Activated naive CD4-positive, alpha-beta T cell treated with anti-CD3 and anti-CD28 coated beads, Interleukin-2, amount 10 ng/mL, durations not matched to agents 7 days and 5 days (primary cell): ENCODE measurements at regions not wholly inside any gene's neighbourhood (a gene's known extent, or its start where the extent isn't known, plus 50 kb on each side); places are given as distances from the start of the nearest gene placed in this dataset.

Experiments
- CTCF ChIA-PET: fragments of 350-600 bp; sonication (Branson Sonifier 250); formaldehyde crosslinking; loops from one replicate; lab custom pipeline; 2021; ENCODE audit warnings: antibody characterized with exemption; lab: Charles Lee
- DNase-seq: peaks from one replicate; pipeline ENCODE4 v3.0.0-alpha.2; 2020
- H3K27ac Mint-ChIP-seq: one replicate; pipeline ENCODE4 v1.8.0; 2021; ENCODE audit warnings: mild to moderate bottlenecking, moderate library complexity, mixed read lengths
- H3K27me3 Mint-ChIP-seq: one replicate; pipeline ENCODE4 v1.8.0; 2021; ENCODE audit warnings: mild to moderate bottlenecking, mixed read lengths
- H3K36me3 Mint-ChIP-seq: one replicate; pipeline ENCODE4 v1.8.0; 2021; ENCODE audit warnings: mixed read lengths
- H3K4me1 Mint-ChIP-seq: one replicate; pipeline ENCODE4 v1.8.0; 2021; ENCODE audit warnings: mixed read lengths
- H3K4me3 Mint-ChIP-seq: one replicate; pipeline ENCODE4 v1.8.0; 2021; ENCODE audit warnings: mild to moderate bottlenecking, moderate library complexity, mixed read lengths
- H3K9me3 Mint-ChIP-seq: one replicate; pipeline ENCODE4 v1.8.0; 2021; ENCODE audit warnings: mixed read lengths

DNA sequence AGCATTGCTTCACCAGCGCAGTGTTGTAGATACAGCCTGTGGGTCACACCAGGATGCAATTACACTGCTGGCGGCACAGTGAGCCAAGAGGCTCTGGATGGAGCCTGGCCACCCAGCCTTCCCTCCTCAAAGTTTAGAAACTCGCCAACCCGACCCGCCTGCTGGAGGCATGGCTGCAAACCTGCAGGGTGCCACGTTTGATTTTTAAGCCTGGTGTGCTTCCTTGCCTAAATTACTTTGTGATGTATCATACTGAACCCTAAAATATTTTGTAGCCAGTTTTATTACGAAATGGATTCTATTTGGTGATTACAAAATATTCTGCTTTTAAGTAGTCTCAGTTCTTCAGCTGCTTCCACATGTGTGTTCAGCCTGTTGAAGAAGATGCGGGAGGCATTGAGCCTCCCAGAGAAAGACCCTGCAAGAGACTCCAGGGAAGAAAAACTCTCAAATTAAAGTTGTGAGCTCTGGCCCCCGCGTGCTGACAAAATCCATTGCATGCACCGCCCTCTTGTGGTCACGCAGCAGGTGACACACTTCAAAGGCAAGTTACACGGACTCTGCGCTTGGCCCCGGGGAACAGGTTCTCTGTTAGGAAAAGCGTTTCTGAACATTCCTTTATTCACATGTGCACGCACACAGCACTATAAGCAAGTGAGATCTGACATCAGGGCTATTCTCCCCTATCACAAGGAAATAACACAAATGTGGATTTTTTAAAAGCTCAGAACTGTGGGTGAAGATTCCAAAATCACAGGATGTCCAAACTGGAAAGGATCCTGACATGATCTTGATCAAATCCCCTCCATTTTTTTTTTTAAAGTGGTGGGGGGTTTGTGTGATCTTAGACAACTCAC is 63.0 kb upstream of the TWIST2 start:
- H3K36me3 Mint-ChIP-seq: no peaks in the 10 kb centered on the region
- peaks cover 11% of the 10 kb centered on the region for H3K27me3 Mint-ChIP-seq
- H3K9me3 Mint-ChIP-seq: no peaks in the 10 kb centered on the region
- H3K4me1 Mint-ChIP-seq: no peaks in the 10 kb centered on the region
- H3K27ac Mint-ChIP-seq: no peak overlapping the region
- peak; percentile 71 for DNase-seq
- CTCF ChIA-PET: interaction anchor here (0.6 to 2.5 kb wide), 16 partner anchors 13 to 1217 kb away, joined by 3 to 9 read pairs (median 4); no protein-coding TSS in a partner anchor
- no peak overlapping the region for H3K4me3 Mint-ChIP-seq

DNA sequence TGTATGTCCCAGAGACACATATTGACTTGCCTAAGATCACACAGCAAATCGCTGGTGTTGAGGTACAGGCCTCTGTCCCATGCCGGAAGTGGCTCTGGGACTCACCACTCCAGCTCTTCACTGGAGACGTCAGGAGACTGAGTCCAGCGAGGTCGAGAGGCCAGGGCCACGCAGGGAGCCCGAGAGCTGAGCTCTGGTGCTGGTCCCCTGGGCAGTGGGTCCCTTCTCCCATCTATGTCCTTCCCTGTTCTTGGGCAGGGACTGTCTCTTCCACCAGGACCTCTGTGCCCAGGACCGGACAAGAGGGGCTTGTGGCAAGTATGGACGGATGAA is 62.4 kb upstream of the TWIST2 start:
- Mint-ChIP-seq H3K4me1 (no peaks in the 10 kb centered on the region), H3K36me3 (no peaks in the 10 kb centered on the region), H3K9me3 (no peaks in the 10 kb centered on the region), H3K27me3 (peaks cover 11% of the 10 kb centered on the region), H3K27ac (no peak overlapping the region), H3K4me3 (no peak overlapping the region)
- no peak for DNase-seq
- CTCF ChIA-PET: interaction anchor here (0.6 to 2.5 kb wide), 13 partner anchors 14 to 530 kb away, joined by 3 to 9 read pairs (median 4); no protein-coding TSS in a partner anchor

DNA sequence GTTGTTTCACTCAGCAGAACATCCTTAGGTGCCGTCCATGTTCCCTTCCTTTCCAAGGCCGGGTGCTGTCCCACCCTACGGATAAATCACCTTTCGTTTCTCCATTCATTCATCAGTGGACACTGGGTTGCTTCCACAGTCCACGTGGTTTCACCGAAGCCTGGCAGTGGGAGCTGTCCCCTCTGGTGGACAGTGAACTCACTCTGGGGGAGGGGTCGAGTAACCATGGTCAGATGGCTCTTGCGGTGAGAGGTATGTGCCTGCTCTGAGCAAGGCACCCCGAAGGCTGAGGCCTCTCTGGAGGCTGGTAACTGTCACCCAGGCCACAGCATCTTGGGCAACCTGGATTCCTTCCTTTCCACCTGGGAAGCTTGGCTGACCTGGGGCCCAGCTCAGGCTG is 61.5 kb upstream of the TWIST2 start:
- Mint-ChIP-seq H3K4me1 (no peaks in the 10 kb centered on the region), H3K27ac (no peak overlapping the region), H3K36me3 (no peaks in the 10 kb centered on the region), H3K27me3 (peaks cover 11% of the 10 kb centered on the region), H3K9me3 (no peaks in the 10 kb centered on the region), H3K4me3 (no peak overlapping the region)
- DNase-seq: no peak
- CTCF ChIA-PET: interaction anchor here (0.6 to 2.5 kb wide), 3 partner anchors 65 to 425 kb away, joined by 3 to 9 read pairs (median 7); no protein-coding TSS in a partner anchor

DNA sequence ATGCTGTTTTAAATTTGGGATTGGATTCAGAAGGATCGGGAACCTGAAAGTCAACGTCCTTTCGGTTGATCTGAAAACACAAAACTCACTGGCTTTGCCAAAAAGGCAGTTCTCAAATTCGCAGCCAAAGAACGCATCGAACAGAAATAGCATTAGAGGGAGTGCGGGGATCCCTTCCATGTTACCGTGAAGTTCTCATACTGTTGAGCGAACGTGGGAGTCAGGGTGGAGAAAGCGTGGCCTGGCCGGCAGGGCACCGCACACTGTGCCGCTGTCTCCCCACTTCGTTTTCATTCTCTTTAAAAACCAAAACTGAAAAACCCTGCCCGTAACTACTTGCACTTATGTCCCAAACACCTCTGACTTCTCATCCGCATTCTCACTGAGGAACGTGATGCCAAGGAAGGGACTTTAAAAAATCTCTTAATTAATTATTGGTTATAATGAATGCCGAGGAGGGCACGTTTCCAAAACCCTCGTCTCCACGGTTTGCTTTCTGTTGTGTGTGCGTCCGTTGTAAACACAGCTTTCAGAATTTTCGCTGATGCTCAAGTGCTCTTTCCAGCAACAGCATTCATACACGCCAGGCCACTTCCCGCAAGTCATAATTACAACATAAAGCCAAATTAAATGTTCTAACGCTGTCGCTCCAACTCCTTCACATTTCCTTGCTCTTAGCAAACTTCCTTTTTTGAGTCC is 60.9 kb upstream of the TWIST2 start:
- Mint-ChIP-seq H3K27me3 (peaks cover 11% of the 10 kb centered on the region), H3K4me1 (no peaks in the 10 kb centered on the region), H3K4me3 (no peak overlapping the region), H3K36me3 (no peaks in the 10 kb centered on the region), H3K27ac (no peak overlapping the region), H3K9me3 (no peaks in the 10 kb centered on the region)
- DNase-seq: no peak
- CTCF ChIA-PET: interaction anchor here (2.5 kb wide), 1 partner anchor 273 kb away, joined by 7 read pairs; no protein-coding TSS in a partner anchor

DNA sequence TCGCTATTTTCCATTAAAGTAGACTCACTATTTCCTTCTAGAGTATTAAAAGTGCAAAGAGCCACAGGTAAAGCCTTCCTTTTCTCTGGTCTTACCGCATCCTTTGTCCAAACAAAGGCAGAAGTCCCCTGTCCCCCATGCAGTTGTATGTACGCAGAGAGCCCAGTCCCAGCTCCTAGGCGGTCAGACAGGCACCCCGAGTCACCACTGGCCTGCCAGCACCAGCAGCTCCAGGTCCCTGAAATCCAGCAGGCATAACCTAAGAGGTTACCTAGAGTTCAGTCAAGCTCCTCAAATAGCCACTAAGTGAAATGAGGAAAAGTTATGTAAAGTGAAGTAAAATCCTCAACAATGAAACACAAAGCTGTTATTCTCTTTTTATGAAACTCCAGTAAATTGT is 60.4 kb upstream of the TWIST2 start:
- no peak overlapping the region for H3K4me3 Mint-ChIP-seq
- H3K4me1 Mint-ChIP-seq: no peaks in the 10 kb centered on the region
- DNase-seq: no peak
- no peaks in the 10 kb centered on the region for H3K36me3 Mint-ChIP-seq
- CTCF ChIA-PET: interaction anchor here (0.9 kb wide), 1 partner anchor 68 kb away, joined by 3 read pairs; no protein-coding TSS in a partner anchor
- H3K9me3 Mint-ChIP-seq: no peaks in the 10 kb centered on the region
- no peak overlapping the region for H3K27ac Mint-ChIP-seq
- H3K27me3 Mint-ChIP-seq: peaks cover 11% of the 10 kb centered on the region

DNA sequence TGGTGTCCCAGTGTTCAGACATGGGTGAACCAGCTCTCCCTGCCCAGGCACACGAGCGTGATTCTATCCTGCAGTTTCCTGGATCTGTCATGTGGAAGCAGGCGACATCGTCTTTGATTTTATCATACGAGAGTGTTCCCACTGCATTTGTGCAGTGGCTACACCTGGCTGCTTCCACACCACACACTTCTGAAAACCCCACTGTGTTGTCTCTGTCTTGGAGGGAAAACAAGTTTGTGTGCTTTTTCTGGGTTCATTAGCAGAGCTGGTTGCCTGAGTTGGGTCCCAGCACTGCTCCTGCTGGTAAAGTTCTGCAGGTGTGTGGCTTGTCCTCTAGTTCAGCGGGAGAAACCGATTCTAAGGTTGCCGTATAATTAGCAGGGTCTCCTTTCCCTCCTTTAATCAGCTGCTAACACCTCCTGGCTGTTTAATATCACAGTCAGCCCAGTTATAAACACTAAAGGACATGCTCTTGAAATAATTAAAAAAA is 58.5 kb upstream of the TWIST2 start:
- H3K4me3 Mint-ChIP-seq: no peak overlapping the region
- no peaks in the 10 kb centered on the region for H3K9me3 Mint-ChIP-seq
- H3K36me3 Mint-ChIP-seq: no peaks in the 10 kb centered on the region
- no peak overlapping the region for H3K27ac Mint-ChIP-seq
- peaks cover 11% of the 10 kb centered on the region for H3K27me3 Mint-ChIP-seq
- CTCF ChIA-PET: no interaction called here
- no peaks in the 10 kb centered on the region for H3K4me1 Mint-ChIP-seq
- no peak for DNase-seq

DNA sequence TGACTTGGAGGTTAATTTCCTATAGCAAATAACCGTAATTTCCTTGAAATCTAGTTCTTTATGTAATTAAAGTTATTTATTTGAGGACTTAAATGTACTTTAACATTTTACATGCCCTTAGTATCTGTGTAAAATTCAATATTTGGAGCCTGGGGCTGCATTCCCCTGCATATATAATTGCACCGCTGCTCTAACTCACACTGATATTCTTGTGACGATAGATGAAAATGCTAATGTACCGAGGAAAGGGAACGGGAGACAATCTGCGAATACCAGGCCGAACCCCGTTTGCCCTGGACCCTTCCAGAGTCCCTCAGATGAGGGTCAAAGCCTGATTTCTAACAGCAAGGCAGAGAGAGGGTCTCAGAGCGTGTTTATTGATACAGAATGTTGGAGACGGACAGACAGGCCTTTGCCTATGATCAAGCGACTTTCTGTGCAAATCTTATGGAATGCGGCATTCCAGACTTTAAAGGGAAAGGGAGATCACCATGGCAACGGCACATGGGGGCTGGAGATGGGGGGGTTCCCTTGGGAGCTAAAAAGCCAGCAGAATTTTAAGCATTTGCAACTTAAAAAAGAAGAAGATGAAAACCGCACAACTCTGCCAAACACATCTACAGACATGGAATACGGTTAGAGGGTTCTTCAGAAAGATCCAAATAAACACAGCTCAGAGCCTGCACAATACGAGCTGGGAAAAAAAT is 57.6 kb upstream of the TWIST2 start:
- Mint-ChIP-seq H3K27me3 (peaks cover 11% of the 10 kb centered on the region), H3K4me1 (no peaks in the 10 kb centered on the region), H3K27ac (no peak overlapping the region), H3K9me3 (no peaks in the 10 kb centered on the region), H3K4me3 (no peak overlapping the region), H3K36me3 (no peaks in the 10 kb centered on the region)
- DNase-seq: no peak
- CTCF ChIA-PET: interaction anchor here (1.2 kb wide), 1 partner anchor 266 kb away, joined by 3 read pairs; no protein-coding TSS in a partner anchor

DNA sequence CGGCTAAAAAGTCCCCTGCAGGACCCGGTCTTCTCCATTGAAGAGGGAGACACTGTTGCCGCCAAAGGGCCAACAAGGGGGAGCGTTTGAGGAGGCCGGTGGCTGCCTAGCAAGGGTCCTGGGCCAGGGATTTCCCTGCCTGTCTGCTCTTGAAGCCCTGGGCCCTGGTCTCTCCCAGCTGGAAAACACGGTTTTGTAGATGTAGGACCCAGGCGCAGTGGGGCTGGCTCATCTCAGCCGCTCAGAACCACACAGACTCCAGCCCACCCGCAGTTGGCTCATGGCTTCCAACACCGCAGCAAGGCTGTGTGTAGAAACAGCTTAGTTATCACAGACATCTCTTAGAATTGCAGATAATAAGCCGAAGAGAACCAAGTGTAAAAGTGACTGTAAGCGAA is 57.1 kb upstream of the TWIST2 start:
- CTCF ChIA-PET: interaction anchor here (1.2 kb wide), 1 partner anchor 267 kb away, joined by 3 read pairs; no protein-coding TSS in a partner anchor
- Mint-ChIP-seq H3K9me3 (no peaks in the 10 kb centered on the region), H3K4me1 (no peaks in the 10 kb centered on the region), H3K36me3 (no peaks in the 10 kb centered on the region), H3K27ac (no peak overlapping the region), H3K27me3 (peaks cover 7% of the 10 kb centered on the region), H3K4me3 (no peak overlapping the region)
- no peak for DNase-seq

DNA sequence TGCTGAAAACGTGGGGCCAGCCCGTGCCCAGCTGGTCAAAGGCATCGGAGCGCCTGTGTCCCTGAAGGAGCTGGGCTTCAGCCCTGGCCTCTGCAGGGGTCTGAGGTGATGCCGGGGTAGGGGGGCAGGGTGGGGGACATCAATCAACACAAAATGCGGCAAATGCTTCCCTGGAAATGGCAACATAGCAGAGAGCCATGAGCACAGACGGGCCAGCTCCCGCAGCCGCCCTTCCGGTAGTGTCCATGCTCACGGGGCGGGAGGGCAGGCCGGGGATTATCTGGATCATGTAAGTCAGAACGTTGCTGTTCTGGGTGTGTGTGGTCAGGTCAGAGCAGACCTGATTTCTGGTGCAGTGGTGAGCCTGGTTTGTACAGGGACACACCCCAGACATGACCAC is 56.5 kb upstream of the TWIST2 start:
- Mint-ChIP-seq H3K27ac (no peak overlapping the region), H3K4me3 (no peak overlapping the region), H3K27me3 (peaks cover 4% of the 10 kb centered on the region), H3K36me3 (no peaks in the 10 kb centered on the region), H3K9me3 (no peaks in the 10 kb centered on the region), H3K4me1 (no peaks in the 10 kb centered on the region)
- DNase-seq: no peak
- CTCF ChIA-PET: interaction anchor here (1.2 kb wide), 1 partner anchor 267 kb away, joined by 3 read pairs; no protein-coding TSS in a partner anchor

DNA sequence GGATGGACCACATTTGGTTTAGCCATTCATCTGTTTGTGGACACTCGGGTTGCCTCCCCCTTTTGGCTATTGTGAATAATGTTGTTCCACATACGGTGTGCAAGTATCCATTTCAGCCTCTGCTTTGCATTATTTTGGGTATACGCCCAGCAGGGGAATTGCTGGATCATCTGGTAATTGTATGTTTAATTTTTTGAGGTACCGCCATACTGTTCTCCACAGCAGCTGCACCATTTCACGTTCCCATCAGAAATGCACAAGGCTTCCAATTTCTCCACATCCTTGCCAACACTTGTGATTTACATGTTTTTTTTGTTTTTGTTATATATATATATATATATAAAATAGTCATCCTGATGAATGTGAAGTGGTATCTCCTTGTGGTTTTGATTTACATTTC is 54.6 kb upstream of the TWIST2 start:
- Mint-ChIP-seq H3K27me3 (peaks cover 8% of the 10 kb centered on the region), H3K4me1 (no peaks in the 10 kb centered on the region), H3K4me3 (no peak overlapping the region), H3K36me3 (no peaks in the 10 kb centered on the region), H3K9me3 (no peaks in the 10 kb centered on the region), H3K27ac (no peak overlapping the region)
- DNase-seq: no peak
- CTCF ChIA-PET: no interaction called here

DNA sequence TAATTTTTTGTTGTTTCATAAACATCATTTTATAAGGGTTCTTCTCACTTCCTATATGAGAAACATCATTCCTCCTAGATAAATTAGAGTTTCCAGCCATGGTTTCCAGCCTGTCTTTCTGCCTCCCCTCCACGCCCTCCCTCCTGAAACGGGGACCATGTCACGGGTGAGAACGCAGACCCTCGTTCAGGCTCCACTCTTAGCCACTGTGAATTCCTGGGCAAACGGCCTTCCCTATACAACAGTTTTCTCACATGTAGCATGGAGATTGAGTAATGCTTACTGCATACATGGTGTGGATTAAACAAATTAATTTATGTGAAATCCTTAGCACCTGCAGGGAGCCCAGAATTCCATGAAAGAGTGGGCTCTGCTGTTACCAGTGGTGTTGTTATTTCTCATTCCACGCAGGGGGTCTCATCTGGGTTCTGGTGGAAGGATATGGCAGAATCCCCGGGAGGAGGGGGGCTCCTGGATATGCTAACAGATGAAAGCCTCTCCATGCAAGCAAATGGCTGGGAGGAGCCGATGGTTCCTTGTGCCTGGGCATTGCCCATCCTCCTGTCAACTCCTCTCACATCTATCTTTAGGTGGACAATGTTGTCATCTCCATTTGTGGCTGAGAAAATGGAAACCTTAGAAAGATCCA is 54.0 kb upstream of the TWIST2 start:
- H3K27ac Mint-ChIP-seq: no peak overlapping the region

DNA sequence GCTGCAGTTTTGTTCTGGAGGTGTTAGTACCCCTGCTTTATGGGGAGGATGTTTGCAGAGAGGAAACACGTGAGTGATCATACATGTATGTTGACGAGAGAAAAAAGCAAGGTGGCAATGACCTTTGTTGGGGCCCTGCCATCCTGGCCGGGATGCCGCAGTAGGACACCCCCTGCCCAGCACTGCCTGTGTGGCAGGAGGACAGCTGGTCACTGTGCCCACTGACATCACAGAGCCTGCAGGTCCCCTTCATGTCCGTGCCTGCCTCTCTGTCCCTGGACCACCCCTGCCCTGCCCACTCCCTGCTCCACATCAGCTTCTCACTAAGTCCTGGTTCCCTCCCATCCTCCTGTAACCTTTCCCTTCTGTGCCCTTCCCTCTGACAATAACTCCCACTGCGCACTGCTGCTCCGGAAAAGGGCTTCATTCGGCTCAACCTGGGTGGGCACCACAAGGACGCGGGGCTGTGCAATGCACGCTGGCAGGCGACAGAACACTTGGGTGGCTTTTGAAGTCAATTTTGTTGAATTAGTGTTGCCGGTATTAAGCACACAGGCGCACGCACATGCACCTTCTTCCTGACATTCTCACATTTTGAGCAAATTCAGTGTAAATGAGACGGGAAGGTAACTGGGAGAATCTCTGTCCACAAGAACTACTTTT is 51.5 kb upstream of the TWIST2 start:
- no peak overlapping the region for H3K4me3 Mint-ChIP-seq
- H3K9me3 Mint-ChIP-seq: no peaks in the 10 kb centered on the region
- peaks cover 13% of the 10 kb centered on the region for H3K27me3 Mint-ChIP-seq
- H3K27ac Mint-ChIP-seq: no peak overlapping the region
- no peaks in the 10 kb centered on the region for H3K36me3 Mint-ChIP-seq
- H3K4me1 Mint-ChIP-seq: no peaks in the 10 kb centered on the region
- DNase-seq: no peak
- CTCF ChIA-PET: no interaction called here

More for the DNA sequence above, 54.0 kb upstream of the TWIST2 start:
- Mint-ChIP-seq H3K9me3 (no peaks in the 10 kb centered on the region), H3K36me3 (no peaks in the 10 kb centered on the region), H3K27me3 (peaks cover 8% of the 10 kb centered on the region), H3K4me3 (no peak overlapping the region), H3K4me1 (no peaks in the 10 kb centered on the region)
- no peak for DNase-seq
- CTCF ChIA-PET: no interaction called here

DNA sequence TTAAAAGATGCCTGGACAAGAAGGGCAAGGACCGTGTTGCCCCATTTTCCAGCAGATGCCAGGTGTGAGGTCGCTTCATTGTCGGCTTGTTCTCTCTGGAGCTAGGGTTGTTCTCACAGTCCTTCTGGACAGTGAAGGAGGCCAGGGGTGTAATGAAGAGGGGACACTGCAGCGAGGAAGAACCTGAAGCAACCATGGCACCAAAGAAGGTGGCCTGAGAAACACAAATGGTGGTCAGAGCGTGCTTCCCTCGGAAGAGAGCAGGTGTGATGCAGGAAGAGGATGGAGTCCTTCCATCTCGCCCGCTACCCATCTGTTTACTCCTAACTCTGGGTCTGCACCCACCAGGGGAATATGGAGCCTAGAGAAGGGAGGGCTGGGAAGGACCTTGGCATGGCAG is 50.3 kb upstream of the TWIST2 start:
- no peaks in the 10 kb centered on the region for H3K4me1 Mint-ChIP-seq
- H3K4me3 Mint-ChIP-seq: no peak overlapping the region
- CTCF ChIA-PET: no interaction called here
- H3K9me3 Mint-ChIP-seq: no peaks in the 10 kb centered on the region
- H3K27ac Mint-ChIP-seq: no peak overlapping the region
- DNase-seq: no peak
- peaks cover 13% of the 10 kb centered on the region for H3K27me3 Mint-ChIP-seq
- no peaks in the 10 kb centered on the region for H3K36me3 Mint-ChIP-seq
